Stimulated activated effector memory CD8-positive, alpha-beta T cell treated with anti-CD3 and anti-CD28 coated beads, Interleukin-12 subunit alpha, Interleukin-12 subunit beta, amount 100 ng/mL, for 72 hours (primary cell): ENCODE measurements at regions not wholly inside any gene's neighbourhood (a gene's known extent, or its start where the extent isn't known, plus 50 kb on each side); places are given as distances from the start of the nearest gene placed in this dataset.

Source experiments
- ATAC-seq: fragments of 150-1000 bp; cut with Tn5 transposase; 2 replicates; pipeline ENCODE4 v1.10.0; 2021
- DNase-seq, 2 donors: peaks; one replicate each; pipeline ENCODE4 v3.0.0; 2021 to 2022; ENCODE audit warnings: low spot score in 2 of 2
- H3K27ac Mint-ChIP-seq: one replicate; pipeline ENCODE4 v1.8.0; 2022; ENCODE audit warnings: mild to moderate bottlenecking, mixed read lengths
- H3K36me3 Mint-ChIP-seq: one replicate; pipeline ENCODE4 v1.8.0; 2022; ENCODE audit warnings: mild to moderate bottlenecking, mixed read lengths
- H3K4me1 Mint-ChIP-seq: one replicate; pipeline ENCODE4 v1.8.0; 2022; ENCODE audit warnings: mixed read lengths
- H3K4me3 Mint-ChIP-seq: one replicate; pipeline ENCODE4 v1.8.0; 2022; ENCODE audit warnings: mild to moderate bottlenecking, mixed read lengths
- H3K9me3 Mint-ChIP-seq: one replicate; pipeline ENCODE4 v1.8.0; 2022; ENCODE audit warnings: mixed read lengths

- no peak overlapping the region for H3K4me3 Mint-ChIP-seq
- no peak overlapping the region for H3K27ac Mint-ChIP-seq
- DNase-seq (no peak), ATAC-seq (no peak)
- no peaks in the 10 kb centered on the region for H3K9me3 Mint-ChIP-seq
- no peaks in the 10 kb centered on the region for H3K36me3 Mint-ChIP-seq
- no peaks in the 10 kb centered on the region for H3K4me1 Mint-ChIP-seq
These were observed 88.8 kb upstream of the EYA2 start for GRCh38 chr20:46805836-46806235.

GRCh38 chr20:46807998-46808397, 86.6 kb upstream of the EYA2 start:
- Mint-ChIP-seq H3K4me1 (no peaks in the 10 kb centered on the region), H3K27ac (no peak overlapping the region), H3K9me3 (no peaks in the 10 kb centered on the region), H3K4me3 (no peak overlapping the region), H3K36me3 (no peaks in the 10 kb centered on the region)
- DNase-seq (no peak), ATAC-seq (no peak)

GRCh38 chr20:46808565-46808964, 86.1 kb upstream of the EYA2 start:
- no peak for ATAC-seq
- DNase-seq = no peak
- no peak overlapping the region for H3K27ac Mint-ChIP-seq
- H3K9me3 Mint-ChIP-seq = no peaks in the 10 kb centered on the region
- H3K36me3 Mint-ChIP-seq = no peaks in the 10 kb centered on the region
- no peak overlapping the region for H3K4me3 Mint-ChIP-seq
- H3K4me1 Mint-ChIP-seq = no peaks in the 10 kb centered on the region

- H3K4me1 Mint-ChIP-seq = no peaks in the 10 kb centered on the region
- H3K27ac Mint-ChIP-seq = no peak overlapping the region
- H3K36me3 Mint-ChIP-seq = no peaks in the 10 kb centered on the region
- no peak for DNase-seq
- ATAC-seq = no peak
- no peaks in the 10 kb centered on the region for H3K9me3 Mint-ChIP-seq
- no peak overlapping the region for H3K4me3 Mint-ChIP-seq
These were observed 84.8 kb upstream of the EYA2 start for GRCh38 chr20:46809706-46810360.

- no peaks in the 10 kb centered on the region for H3K9me3 Mint-ChIP-seq
- DNase-seq = no peak
- H3K27ac Mint-ChIP-seq = no peak overlapping the region
- no peaks in the 10 kb centered on the region for H3K36me3 Mint-ChIP-seq
- ATAC-seq = no peak
- no peaks in the 10 kb centered on the region for H3K4me1 Mint-ChIP-seq
- H3K4me3 Mint-ChIP-seq = no peak overlapping the region
These were observed 84.0 kb upstream of the EYA2 start for GRCh38 chr20:46810448-46811223.

- no peaks in the 10 kb centered on the region for H3K4me1 Mint-ChIP-seq
- no peak for DNase-seq
- H3K4me3 Mint-ChIP-seq = no peak overlapping the region
- no peaks in the 10 kb centered on the region for H3K36me3 Mint-ChIP-seq
- no peak for ATAC-seq
- H3K9me3 Mint-ChIP-seq = no peaks in the 10 kb centered on the region
- H3K27ac Mint-ChIP-seq = no peak overlapping the region
These were observed 83.2 kb upstream of the EYA2 start for GRCh38 chr20:46811224-46812084.

- Mint-ChIP-seq H3K4me3 (no peak overlapping the region), H3K4me1 (no peaks in the 10 kb centered on the region), H3K9me3 (no peaks in the 10 kb centered on the region), H3K27ac (no peak overlapping the region), H3K36me3 (no peaks in the 10 kb centered on the region)
- ATAC-seq (peak; percentile 69), DNase-seq (no peak)
These were observed 80.0 kb upstream of the EYA2 start for GRCh38 chr20:46814366-46815232.

- no peaks in the 10 kb centered on the region for H3K9me3 Mint-ChIP-seq
- H3K27ac Mint-ChIP-seq = no peak overlapping the region
- no peak for DNase-seq
- no peak overlapping the region for H3K4me3 Mint-ChIP-seq
- no peak for ATAC-seq
- no peaks in the 10 kb centered on the region for H3K4me1 Mint-ChIP-seq
- no peaks in the 10 kb centered on the region for H3K36me3 Mint-ChIP-seq
These were observed 78.5 kb upstream of the EYA2 start for GRCh38 chr20:46816097-46816496.

- no peak overlapping the region for H3K4me3 Mint-ChIP-seq
- no peak for DNase-seq
- no peaks in the 10 kb centered on the region for H3K36me3 Mint-ChIP-seq
- H3K4me1 Mint-ChIP-seq = no peaks in the 10 kb centered on the region
- no peak for ATAC-seq
- H3K9me3 Mint-ChIP-seq = no peaks in the 10 kb centered on the region
- H3K27ac Mint-ChIP-seq = no peak overlapping the region
These were observed 77.6 kb upstream of the EYA2 start for GRCh38 chr20:46816886-46817638.

GRCh38 chr20:46820682-46821081, 74.0 kb upstream of the EYA2 start:
- no peak for DNase-seq
- Mint-ChIP-seq H3K27ac (no peak overlapping the region), H3K9me3 (peaks cover 4% of the 10 kb centered on the region), H3K36me3 (no peaks in the 10 kb centered on the region), H3K4me1 (no peaks in the 10 kb centered on the region), H3K4me3 (no peak overlapping the region)
- ATAC-seq = no peak

GRCh38 chr20:46823271-46823751, 71.3 kb upstream of the EYA2 start:
- Mint-ChIP-seq H3K36me3 (no peaks in the 10 kb centered on the region), H3K27ac (no peak overlapping the region), H3K4me3 (no peak overlapping the region), H3K4me1 (no peaks in the 10 kb centered on the region), H3K9me3 (peaks cover 4% of the 10 kb centered on the region)
- ATAC-seq (no peak), DNase-seq (no peak)

- no peak overlapping the region for H3K27ac Mint-ChIP-seq
- no peak for DNase-seq
- H3K36me3 Mint-ChIP-seq = no peaks in the 10 kb centered on the region
- no peaks in the 10 kb centered on the region for H3K4me1 Mint-ChIP-seq
- no peak overlapping the region for H3K4me3 Mint-ChIP-seq
- ATAC-seq = no peak
- H3K9me3 Mint-ChIP-seq = peaks cover 4% of the 10 kb centered on the region
These were observed 70.9 kb upstream of the EYA2 start for GRCh38 chr20:46823753-46824152.

- no peak for DNase-seq
- Mint-ChIP-seq H3K27ac (no peak overlapping the region), H3K36me3 (no peaks in the 10 kb centered on the region), H3K4me3 (no peak overlapping the region), H3K4me1 (no peaks in the 10 kb centered on the region), H3K9me3 (peaks cover 4% of the 10 kb centered on the region)
- no peak for ATAC-seq
These were observed 68.2 kb upstream of the EYA2 start for GRCh38 chr20:46826343-46826984.
